HEK293T (cell line): ENCODE measurements at regions not wholly inside any gene's neighbourhood (a gene's known extent, or its start where the extent isn't known, plus 50 kb on each side); places are given as distances from the start of the nearest gene placed in this dataset.

Source experiments
- ARNT ChIP-seq: fragments of 450-650 bp; IDR thresholded peaks from 2 replicates; pipeline ENCODE4 v1.6.1; 2017; ENCODE audit warnings: mild to moderate bottlenecking
- BHLHE40 ChIP-seq: fragments of 450-650 bp; IDR thresholded peaks from 2 replicates; pipeline ENCODE4 v1.6.1; 2016; ENCODE audit warnings: mild to moderate bottlenecking, moderate library complexity, borderline replicate concordance
- ELF4 ChIP-seq: fragments of 450-650 bp; IDR thresholded peaks from 2 replicates; pipeline ENCODE4 v1.6.1; 2017; ENCODE audit warnings: antibody characterized with exemption
- FOXK2 ChIP-seq: fragments of 450-650 bp; IDR thresholded peaks from 2 replicates; pipeline ENCODE4 v1.6.1; 2016; ENCODE audit warnings: mild to moderate bottlenecking
- FOXM1 ChIP-seq: fragments of 450-650 bp; IDR thresholded peaks from 2 replicates; pipeline ENCODE4 v1.6.1; 2017; ENCODE audit warnings: mild to moderate bottlenecking, borderline replicate concordance
- HDGF ChIP-seq: fragments of 450-650 bp; IDR thresholded peaks from 2 replicates; pipeline ENCODE4 v1.6.1; 2017; ENCODE audit warnings: antibody characterized with exemption, borderline replicate concordance
- SP1 ChIP-seq: fragments of 450-650 bp; IDR thresholded peaks from 2 replicates; pipeline ENCODE4 v1.6.1; 2017
- SUZ12 ChIP-seq: fragments of 450-650 bp; IDR thresholded peaks from 2 replicates; pipeline ENCODE4 v1.6.1; 2016; ENCODE audit warnings: mild to moderate bottlenecking
- TARDBP ChIP-seq: fragments of 450-650 bp; IDR thresholded peaks from 2 replicates; pipeline ENCODE4 v1.6.1; 2016
- TF ChIP-seq, protein P1 (sequence below): fragments of 450-650 bp; IDR thresholded peaks from 2 replicates; pipeline ENCODE4 v1.6.1; 2016

DNA sequence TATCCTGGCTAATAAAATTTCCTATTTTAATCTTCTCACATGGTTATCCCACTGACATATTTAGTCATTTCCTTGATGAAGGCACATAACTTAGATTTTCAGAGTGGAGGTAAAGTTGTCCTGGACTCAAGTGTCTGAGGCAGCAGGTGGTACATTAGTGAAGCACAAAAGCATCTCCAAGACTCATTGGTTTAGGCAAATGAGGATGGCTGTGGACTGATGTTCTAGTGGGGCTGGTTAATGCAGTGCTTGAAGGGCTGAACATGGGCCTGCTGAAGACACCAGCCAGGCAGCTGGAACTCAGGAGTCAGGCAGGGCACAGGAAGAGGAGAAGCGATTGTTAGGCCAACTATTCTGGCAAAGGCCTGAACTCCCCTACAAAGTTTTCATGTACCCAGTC, 76.3 kb upstream of the SESN3 start:
- TF ChIP-seq FOXM1 = no peak
- no peak for TF ChIP-seq SP1
- no peak for TF ChIP-seq TARDBP
- TF ChIP-seq ARNT = no peak
- TF ChIP-seq FOXK2 = no peak
- no peak for TF ChIP-seq SUZ12
- no peak for TF ChIP-seq HDGF
- no peak for TF ChIP-seq BHLHE40
- TF ChIP-seq ELF4 = no peak
- TF ChIP-seq, protein P1, sequence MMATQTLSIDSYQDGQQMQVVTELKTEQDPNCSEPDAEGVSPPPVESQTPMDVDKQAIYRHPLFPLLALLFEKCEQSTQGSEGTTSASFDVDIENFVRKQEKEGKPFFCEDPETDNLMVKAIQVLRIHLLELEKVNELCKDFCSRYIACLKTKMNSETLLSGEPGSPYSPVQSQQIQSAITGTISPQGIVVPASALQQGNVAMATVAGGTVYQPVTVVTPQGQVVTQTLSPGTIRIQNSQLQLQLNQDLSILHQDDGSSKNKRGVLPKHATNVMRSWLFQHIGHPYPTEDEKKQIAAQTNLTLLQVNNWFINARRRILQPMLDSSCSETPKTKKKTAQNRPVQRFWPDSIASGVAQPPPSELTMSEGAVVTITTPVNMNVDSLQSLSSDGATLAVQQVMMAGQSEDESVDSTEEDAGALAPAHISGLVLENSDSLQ = no peak
